ENCODE measurements at regions not wholly inside any gene's neighbourhood (a gene's known extent, or its start where the extent isn't known, plus 50 kb on each side); places are given as distances from the start of the nearest gene placed in this dataset.

- TF ChIP-seq CTCF (IDR thresholded peaks at IDR 0.05 in 8 of 11, conservative IDR thresholded peaks at IDR 0.05 in 3 of 11): no peak
- TF ChIP-seq POLR2AphosphoS5 (IDR thresholded peaks at IDR 0.05): no peak
Observed at GRCh38 chr10:94105226-94105625, 111.5 kb downstream of the PLCE1 start.
